Stimulated activated CD4-positive, alpha-beta T cell treated with anti-CD3 and anti-CD28 coated beads, Interleukin-15, amount 100 ng/mL, for 1 hour (primary cell): ENCODE measurements at regions not wholly inside any gene's neighbourhood (a gene's known extent, or its start where the extent isn't known, plus 50 kb on each side); places are given as distances from the start of the nearest gene placed in this dataset.
A peak's percentile ranks its signal among the peaks of the same experiment; 100 is the strongest.
"Not testable (repeated sequence)": the region's sequence is repeated elsewhere in the genome, so short reads cannot be mapped to it uniquely, and the experiment has no call there.

Experiments
- DNase-seq, 2 donors: peaks; one replicate each; pipeline ENCODE4 v3.0.0-alpha.2; 2020; ENCODE audit warnings: low read depth in 1 of 2, low spot score in 1 of 2

GRCh38 chr20:53672484-53673129, 79.0 kb upstream of the ZNF217 start:
- DNase-seq: no peak

- no peak for DNase-seq
These were observed 77.7 kb upstream of the ZNF217 start for GRCh38 chr20:53671370-53671769.

- DNase-seq: not testable (repeated sequence)
These were observed 76.1 kb upstream of the ZNF217 start for GRCh38 chr20:53669517-53670313.

- DNase-seq: no peak
These were observed 75.4 kb upstream of the ZNF217 start for GRCh38 chr20:53668992-53669391.

GRCh38 chr20:53666144-53666543, 72.5 kb upstream of the ZNF217 start:
- DNase-seq: no peak

- DNase-seq: no peak
These were observed 70.5 kb upstream of the ZNF217 start for GRCh38 chr20:53664121-53664520.

GRCh38 chr20:53663521-53663920, 69.9 kb upstream of the ZNF217 start:
- DNase-seq: not testable (repeated sequence)

GRCh38 chr20:53662595-53662994, 69.0 kb upstream of the ZNF217 start:
- DNase-seq: no peak

GRCh38 chr20:53660947-53661381, 67.3 kb upstream of the ZNF217 start:
- no peak for DNase-seq

- peak in 1 of 2 donors; percentile 12 for DNase-seq
These were observed 66.7 kb upstream of the ZNF217 start for GRCh38 chr20:53660078-53660909.

GRCh38 chr20:53658973-53659372, 65.3 kb upstream of the ZNF217 start:
- no peak for DNase-seq

GRCh38 chr20:53658322-53658721, 64.7 kb upstream of the ZNF217 start:
- DNase-seq: no peak

GRCh38 chr20:53657732-53658131, 64.1 kb upstream of the ZNF217 start:
- no peak for DNase-seq

GRCh38 chr20:53657279-53657678, 63.6 kb upstream of the ZNF217 start:
- no peak for DNase-seq

GRCh38 chr20:53656293-53657202, 62.9 kb upstream of the ZNF217 start:
- DNase-seq: no peak

- no peak for DNase-seq
These were observed 62.1 kb upstream of the ZNF217 start for GRCh38 chr20:53655625-53656292.

GRCh38 chr20:53654932-53655624, 61.4 kb upstream of the ZNF217 start:
- no peak for DNase-seq

- DNase-seq: not testable (repeated sequence)
These were observed 60.9 kb upstream of the ZNF217 start for GRCh38 chr20:53654521-53654920.

GRCh38 chr20:53652859-53653517, 59.3 kb upstream of the ZNF217 start:
- DNase-seq: no peak
